HCT116 (cell line): ENCODE measurements at regions not wholly inside any gene's neighbourhood (a gene's known extent, or its start where the extent isn't known, plus 50 kb on each side); places are given as distances from the start of the nearest gene placed in this dataset.

Source experiments
- CTCF ChIP-seq, 3 experiments: fragments of 200-600 bp in 1 of 3; sonication (generic) in 1 of 3; IDR thresholded peaks in 2 of 3; conservative IDR thresholded peaks in 1 of 3; 2 replicates each; pipeline ENCODE4 v1.5.1; 2012 to 2017; ENCODE audit warnings: low read depth in 2 of 3, low read length in 2 of 3, antibody characterized with exemption in 1 of 3, borderline replicate concordance in 1 of 3, control low read depth in 1 of 3, mild to moderate bottlenecking in 1 of 3, mixed read lengths in 1 of 3, mixed run types in 1 of 3, moderate library complexity in 1 of 3; ENCODE audit not compliant: insufficient read depth in 1 of 3
- EZH2phosphoT487 ChIP-seq: fragments of 200-600 bp; IDR thresholded peaks from 2 replicates; pipeline ENCODE4 v1.6.1; 2018; ENCODE audit warnings: antibody characterized with exemption, borderline replicate concordance
- JUND ChIP-seq: IDR thresholded peaks from 2 replicates; pipeline ENCODE4 v1.6.1; 2012
- POLR2A ChIP-seq: IDR thresholded peaks from 2 replicates; pipeline ENCODE4 v1.7.0; 2011; ENCODE audit warnings: borderline replicate concordance; ENCODE audit not compliant: insufficient read depth, insufficient read length; ENCODE audit errors: extremely low read depth
- SIN3A ChIP-seq: IDR thresholded peaks from 2 replicates; pipeline ENCODE4 v1.6.1; 2012; ENCODE audit warnings: low read depth

GRCh38 chr3:78140866-78141265, 1101.0 kb downstream of the ROBO2 start:
- TF ChIP-seq CTCF (IDR thresholded peaks at IDR 0.05 in 2 of 3, conservative IDR thresholded peaks at IDR 0.05 in 1 of 3; ENCODE audit: borderline replicate concordance in 1 of 3, insufficient read depth in 1 of 3, low read depth in 2 of 3, low read length in 2 of 3), result no peak
- TF ChIP-seq POLR2A, result no peak
- no peak for TF ChIP-seq JUND
- TF ChIP-seq SIN3A, result no peak
- TF ChIP-seq EZH2phosphoT487, result no peak
